ENCODE measurements at regions not wholly inside any gene's neighbourhood (a gene's known extent, or its start where the extent isn't known, plus 50 kb on each side); places are given as distances from the start of the nearest gene placed in this dataset.

DNA sequence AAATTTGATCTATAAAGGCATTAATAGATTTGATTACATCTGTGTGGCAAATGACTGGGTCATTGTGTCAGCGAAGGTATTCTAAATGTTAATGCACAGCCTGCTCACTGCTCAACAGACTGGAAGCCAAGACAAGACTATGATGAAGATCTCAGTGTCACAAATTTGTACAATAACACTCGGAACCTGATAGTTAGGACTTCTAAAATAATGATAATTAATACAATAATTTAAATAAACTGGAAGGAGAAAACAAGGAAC is 217.4 kb downstream of the CENPC start:
- no peaks in the 10 kb centered on the region for H3K36me3 ChIP-seq (ENCODE audit: control insufficient read depth in 2 of 2, extremely low read depth in 1 of 2, insufficient read depth in 2 of 2, low read length in 2 of 2)
- TF ChIP-seq, protein P1, sequence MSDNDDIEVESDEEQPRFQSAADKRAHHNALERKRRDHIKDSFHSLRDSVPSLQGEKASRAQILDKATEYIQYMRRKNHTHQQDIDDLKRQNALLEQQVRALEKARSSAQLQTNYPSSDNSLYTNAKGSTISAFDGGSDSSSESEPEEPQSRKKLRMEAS (IDR thresholded peaks at IDR 0.05; ENCODE audit: insufficient read depth, insufficient read length) = no peak
- TF ChIP-seq POLR2AphosphoS5 (IDR thresholded peaks at IDR 0.05; ENCODE audit: insufficient read depth, low read depth, low read length) (no peak), GATA2 (IDR thresholded peaks at IDR 0.05; ENCODE audit: insufficient read depth, insufficient read length, low read depth, low read length) (no peak), FOS (IDR thresholded peaks at IDR 0.05; ENCODE audit: borderline replicate concordance, insufficient read depth, low read length) (no peak), EZH2 (IDR thresholded peaks at IDR 0.05; ENCODE audit: borderline replicate concordance, low read depth, low read length, severe bottlenecking) (no peak), MYC (IDR thresholded peaks at IDR 0.05; ENCODE audit: low read depth, low read length) (no peak), JUN (IDR thresholded peaks at IDR 0.05; ENCODE audit: borderline replicate concordance, insufficient read depth, insufficient read length, low read depth) (no peak), POLR2A (IDR thresholded peaks at IDR 0.05; ENCODE audit: low read depth, low read length) (no peak)
- TF ChIP-seq, protein P2, sequence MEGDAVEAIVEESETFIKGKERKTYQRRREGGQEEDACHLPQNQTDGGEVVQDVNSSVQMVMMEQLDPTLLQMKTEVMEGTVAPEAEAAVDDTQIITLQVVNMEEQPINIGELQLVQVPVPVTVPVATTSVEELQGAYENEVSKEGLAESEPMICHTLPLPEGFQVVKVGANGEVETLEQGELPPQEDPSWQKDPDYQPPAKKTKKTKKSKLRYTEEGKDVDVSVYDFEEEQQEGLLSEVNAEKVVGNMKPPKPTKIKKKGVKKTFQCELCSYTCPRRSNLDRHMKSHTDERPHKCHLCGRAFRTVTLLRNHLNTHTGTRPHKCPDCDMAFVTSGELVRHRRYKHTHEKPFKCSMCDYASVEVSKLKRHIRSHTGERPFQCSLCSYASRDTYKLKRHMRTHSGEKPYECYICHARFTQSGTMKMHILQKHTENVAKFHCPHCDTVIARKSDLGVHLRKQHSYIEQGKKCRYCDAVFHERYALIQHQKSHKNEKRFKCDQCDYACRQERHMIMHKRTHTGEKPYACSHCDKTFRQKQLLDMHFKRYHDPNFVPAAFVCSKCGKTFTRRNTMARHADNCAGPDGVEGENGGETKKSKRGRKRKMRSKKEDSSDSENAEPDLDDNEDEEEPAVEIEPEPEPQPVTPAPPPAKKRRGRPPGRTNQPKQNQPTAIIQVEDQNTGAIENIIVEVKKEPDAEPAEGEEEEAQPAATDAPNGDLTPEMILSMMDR (IDR thresholded peaks at IDR 0.05; ENCODE audit: extremely low read depth in 1 of 2, insufficient read depth in 1 of 2, low read depth in 1 of 2, low read length in 2 of 2) = no peak
- H3K9me3 ChIP-seq (replicated peaks; ENCODE audit: control insufficient read depth, insufficient read depth, low read length) = no peaks in the 10 kb centered on the region
- H3K4me2 ChIP-seq (ENCODE audit: insufficient read depth, low read length) = no peak overlapping the region
- ChIA-PET POLR2A (no interaction called here), CTCF (interaction anchor here (0.7 to 1.5 kb wide), 5 partner anchors 8 to 240 kb away, joined by 3 to 6 read pairs (median 5); no protein-coding TSS in a partner anchor)
- no peak overlapping the region for H2AFZ ChIP-seq (ENCODE audit: low read depth, low read length)
- no peak for FAIRE-seq
- H3K4me1 ChIP-seq (ENCODE audit: control insufficient read depth, extremely low read depth, insufficient read depth, low read length) = no peaks in the 10 kb centered on the region
- H3K27me3 ChIP-seq (ENCODE audit: control insufficient read depth in 2 of 2, insufficient read depth in 2 of 2, low read length in 2 of 2) = no peaks in the 10 kb centered on the region
- dilution Hi-C loops (cut with MboI; ENCODE audit: extremely low pct_ligation_motif_present, low sequenced_read_pairs) (no loop called here), intact Hi-C loops (cut with micrococcal nuclease) (no loop called here)
- H3K9ac ChIP-seq (replicated peaks; ENCODE audit: extremely low read depth, insufficient read depth, low read length) = no peak overlapping the region
- no peak for DNase-seq (ENCODE audit: low read depth, low spot score)
- H3K27ac ChIP-seq (ENCODE audit: insufficient read depth, low read depth, low read length) = no peak overlapping the region
- no peaks in the 10 kb centered on the region for H3K79me2 ChIP-seq (ENCODE audit: control insufficient read depth, insufficient read depth, low read length)
- H3K9me1 ChIP-seq (replicated peaks; ENCODE audit: control insufficient read depth, extremely low read depth, insufficient read depth, low read length) = no peaks in the 10 kb centered on the region
- H4K20me1 ChIP-seq (replicated peaks; ENCODE audit: control insufficient read depth, extremely low read depth, insufficient read depth, low read length) = no peaks in the 10 kb centered on the region
- no peak overlapping the region for H3K4me3 ChIP-seq (replicated peaks in 1 of 3; ENCODE audit: insufficient read depth in 1 of 3, low read depth in 1 of 3, low read length in 3 of 3)
- no TSS peak for BruUV-seq (replicated peaks)

Data from endothelial cell of umbilical vein (primary cell).